GM21576 (cell line): ENCODE measurements at regions not wholly inside any gene's neighbourhood (a gene's known extent, or its start where the extent isn't known, plus 50 kb on each side); places are given as distances from the start of the nearest gene placed in this dataset.
A peak's percentile ranks its signal among the peaks of the same experiment; 100 is the strongest.
"Not testable (repeated sequence)": the region's sequence is repeated elsewhere in the genome, so short reads cannot be mapped to it uniquely, and the experiment has no call there.

ENCODE experiments used
- ATAC-seq: cut with Tn5 transposase; IDR thresholded peaks from one replicate; pipeline ENCODE4 v1.9.1; 2021; ENCODE audit warnings: mild to moderate bottlenecking, moderate library complexity; ENCODE audit not compliant: unreplicated experiment

DNA sequence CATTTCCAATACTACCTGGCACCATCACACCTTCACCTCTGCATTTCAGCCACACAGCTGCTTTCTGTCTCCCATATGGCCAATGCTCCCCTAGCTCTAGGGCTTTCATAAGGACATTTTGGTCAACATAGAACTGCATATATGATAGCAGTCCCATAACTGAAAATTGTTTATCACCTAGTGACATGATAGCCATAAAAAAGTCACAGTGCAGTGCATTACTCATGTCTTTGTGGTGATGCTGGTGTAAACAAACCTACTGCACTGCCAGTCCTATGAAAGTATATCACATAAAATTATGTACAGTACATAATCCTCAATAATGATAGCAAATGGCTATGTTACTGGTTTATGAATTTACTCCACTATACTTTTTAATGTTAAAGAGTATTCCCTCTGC is 221.0 kb downstream of the NAF1 start:
- no peak for ATAC-seq

DNA sequence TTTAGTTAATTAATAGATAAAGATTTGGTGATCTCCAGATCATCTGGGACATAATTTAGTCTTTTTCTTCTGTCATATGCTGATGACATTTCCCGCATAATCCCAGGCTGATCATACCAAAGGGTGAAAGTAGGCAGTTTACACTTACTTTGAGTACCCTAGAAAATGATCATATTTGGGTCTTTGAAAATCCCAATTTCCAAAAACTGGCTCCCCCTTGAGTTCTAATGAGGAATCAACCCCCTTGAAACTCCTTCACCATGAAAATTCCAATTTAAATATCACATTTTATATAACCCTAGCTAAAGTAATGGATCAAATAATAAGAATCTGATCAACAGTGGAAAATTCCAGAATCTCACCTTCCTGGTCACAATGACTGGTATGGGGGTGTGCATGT is 223.4 kb downstream of the NAF1 start:
- no peak for ATAC-seq

DNA sequence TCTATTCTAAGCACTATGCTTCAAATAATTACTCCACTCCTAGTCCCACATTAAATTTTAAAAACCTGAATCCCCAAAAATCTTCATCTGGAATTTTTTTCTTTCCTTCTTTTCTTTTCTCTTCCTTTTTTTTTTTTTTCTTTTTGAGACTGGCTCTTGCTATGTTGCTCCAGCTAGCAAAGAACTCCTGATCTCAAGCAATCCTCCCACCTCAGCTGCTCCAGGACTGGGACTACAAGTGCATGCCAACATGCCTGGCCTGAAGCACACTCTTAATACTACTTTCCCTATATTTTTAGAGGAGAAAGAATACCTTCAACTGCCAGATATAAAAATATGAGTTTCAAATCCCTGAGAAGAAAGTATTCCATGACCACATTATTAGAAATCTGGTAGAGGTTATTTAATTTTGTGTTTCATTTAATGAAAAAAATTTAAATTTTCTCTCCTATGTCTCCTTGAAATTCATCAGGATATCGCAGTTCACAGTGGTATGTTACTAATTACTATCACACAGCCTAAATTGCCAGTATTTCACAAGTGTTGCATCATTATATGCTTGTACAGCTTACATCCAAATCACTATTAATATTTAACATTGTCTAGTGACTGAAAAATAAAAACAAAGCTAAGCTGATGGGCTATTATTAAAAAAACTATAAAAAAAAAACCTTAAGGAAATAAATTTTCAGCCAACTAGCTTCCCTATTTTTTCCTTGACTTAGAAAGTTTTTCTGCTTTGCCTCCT is 227.8 kb downstream of the NAF1 start:
- ATAC-seq = no peak

DNA sequence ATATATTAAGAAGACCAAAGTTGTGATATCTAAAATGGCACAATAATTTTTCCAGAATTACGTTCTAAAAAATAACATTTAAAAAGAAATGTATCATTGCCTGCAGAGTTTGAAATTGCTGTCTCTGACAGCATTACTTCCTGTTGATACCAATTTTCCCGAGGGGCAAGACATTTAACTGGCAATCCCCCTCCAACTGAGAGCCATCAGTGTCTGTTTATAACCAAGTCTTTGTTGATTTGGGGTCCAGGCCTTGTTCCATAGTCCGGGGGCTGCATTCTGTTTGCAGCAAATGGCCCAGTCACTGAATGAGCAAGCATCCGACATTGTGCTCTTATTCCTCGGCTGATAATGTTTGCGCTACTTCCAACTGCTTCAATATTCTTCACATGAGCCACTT is 231.5 kb downstream of the NAF1 start:
- ATAC-seq = no peak

DNA sequence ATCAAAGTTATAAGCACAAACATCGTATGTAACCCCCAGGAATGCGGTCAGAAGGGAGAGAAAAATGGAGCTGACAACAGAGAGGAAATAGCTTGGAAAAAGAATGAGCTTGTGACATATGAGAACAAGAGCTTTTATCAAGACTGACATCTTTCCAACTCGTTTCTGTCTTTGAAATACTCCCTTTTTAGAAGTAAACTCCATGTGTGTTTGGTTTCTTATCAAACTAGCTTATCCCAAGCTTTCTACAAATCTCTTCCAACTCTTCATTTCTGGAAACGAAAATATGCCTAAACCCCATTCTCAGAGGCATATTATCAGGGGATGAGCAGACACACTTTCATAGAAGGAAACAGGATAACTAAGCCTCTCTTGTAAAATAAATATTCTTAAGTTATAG is 235.4 kb downstream of the NAF1 start:
- no peak for ATAC-seq

DNA sequence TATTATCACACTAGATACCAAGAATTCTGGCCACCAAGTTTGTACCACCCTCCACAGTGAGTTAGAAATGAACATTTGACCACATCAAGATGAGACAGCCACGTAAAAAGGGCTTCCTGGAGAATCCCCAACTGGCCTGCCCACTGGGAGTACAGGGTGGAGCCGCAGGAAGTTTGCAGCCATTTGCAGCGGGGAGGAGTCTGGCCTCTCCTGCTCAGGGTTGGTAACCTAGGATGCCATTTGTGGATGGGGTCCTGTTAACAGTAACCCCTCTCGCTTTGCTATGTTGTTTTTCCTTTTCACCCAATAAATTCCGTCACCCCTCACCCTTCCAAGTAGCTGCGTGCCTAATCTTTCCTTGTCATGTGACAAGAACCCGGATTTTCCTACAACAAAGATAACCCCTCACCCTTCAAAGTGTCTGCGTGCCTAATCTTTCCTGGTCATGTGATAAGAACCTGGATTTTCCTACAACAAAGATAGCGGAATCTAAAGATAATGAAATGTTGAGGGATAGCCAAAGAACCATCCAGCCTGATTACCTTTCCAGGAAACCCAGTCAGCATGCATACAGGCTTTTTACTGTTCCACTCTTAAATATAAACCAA is 245.4 kb downstream of the NAF1 start:
- ATAC-seq = no peak

DNA sequence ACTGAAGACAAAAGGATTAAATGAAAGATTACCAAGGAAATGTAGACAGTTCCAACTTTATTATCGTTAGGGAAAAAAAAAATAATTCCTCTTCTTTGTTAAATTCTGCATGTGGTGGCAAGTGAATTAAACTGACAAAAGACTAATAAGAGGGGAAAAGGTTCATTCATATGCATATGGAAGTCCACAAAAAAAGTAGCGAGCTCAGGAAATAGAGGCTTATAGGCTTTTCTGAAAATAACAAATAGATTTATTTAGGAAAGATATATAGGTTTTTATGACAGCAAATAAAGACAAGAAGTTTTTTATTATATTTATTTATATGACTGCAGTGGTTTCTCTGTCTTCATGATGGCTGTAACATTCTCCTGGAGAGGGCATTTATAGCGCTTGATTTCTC is 246.0 kb downstream of the NAF1 start:
- ATAC-seq = no peak

DNA sequence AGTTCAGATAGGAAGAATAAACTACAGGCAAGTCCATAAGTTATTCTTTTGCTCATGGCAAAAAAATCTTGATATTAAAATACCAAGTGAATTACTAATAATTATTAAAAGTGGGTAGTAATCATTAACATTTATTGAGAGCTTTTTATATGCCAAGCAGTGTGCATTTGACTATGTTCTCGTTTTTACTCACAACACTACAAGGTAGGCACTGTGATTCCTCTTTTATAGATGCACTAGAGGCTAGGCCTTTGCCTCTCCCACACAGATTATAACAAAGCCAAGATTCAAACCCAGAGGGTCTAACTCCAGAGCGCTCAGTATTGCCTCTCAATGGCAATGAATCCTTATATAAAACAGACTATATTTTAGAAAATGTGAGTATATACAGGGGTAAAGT is 254.2 kb downstream of the NAF1 start:
- no peak for ATAC-seq

DNA sequence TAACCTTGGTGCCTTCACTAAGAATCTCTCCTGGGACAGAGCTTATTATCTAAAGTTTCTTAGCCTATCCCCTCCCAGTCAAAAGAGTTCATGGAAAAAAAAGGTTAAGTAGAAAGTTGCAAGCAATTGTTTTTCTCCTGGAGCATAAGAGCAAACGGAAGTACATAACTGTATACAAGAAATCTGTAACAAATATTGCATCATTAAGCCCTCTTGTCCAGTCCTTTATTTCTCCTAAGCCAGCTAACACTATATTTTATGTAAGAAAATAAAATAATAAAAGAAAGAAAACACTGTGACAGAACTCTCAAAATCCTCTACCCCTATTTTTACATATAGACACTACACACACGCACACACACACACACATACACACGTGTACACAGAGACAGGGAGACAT is 255.3 kb downstream of the NAF1 start:
- no peak for ATAC-seq

DNA sequence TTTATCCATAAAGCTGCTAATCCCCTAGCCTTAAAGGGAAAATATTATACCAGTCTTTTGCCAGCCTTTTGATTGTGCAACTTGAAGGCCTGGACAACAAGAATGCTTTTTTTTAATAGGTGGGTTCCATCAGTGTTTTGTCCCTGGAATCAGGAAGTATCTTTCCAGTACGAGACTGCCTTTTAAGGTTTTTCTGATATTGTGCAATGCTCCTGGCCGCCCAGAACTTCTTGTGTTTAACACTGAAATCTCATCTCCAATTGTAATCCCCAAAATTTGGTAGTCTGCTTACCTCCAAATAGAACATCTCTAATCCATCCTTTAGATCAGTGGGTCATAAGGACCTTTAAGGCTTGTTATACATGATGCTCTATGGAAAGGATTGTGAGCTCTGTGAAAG is 256.7 kb downstream of the NAF1 start:
- no peak for ATAC-seq

DNA sequence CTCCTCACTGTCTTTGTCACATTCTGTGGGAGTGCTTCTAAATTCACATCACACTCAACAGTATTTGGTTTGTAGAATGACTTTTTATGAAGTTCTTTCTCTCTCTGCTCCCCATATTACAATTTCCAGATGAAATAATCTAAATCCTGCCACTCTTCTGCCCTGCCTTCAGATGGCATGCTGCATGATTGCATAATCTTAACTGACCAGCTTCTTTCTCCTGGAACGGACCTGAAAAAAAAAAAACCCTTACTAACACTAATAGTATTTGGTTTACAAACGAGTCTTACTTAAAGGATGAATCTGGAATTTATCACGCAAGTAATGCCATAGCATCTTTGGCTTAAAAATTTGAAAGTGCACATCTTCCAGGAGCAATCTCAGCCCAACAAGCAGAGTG is 272.3 kb downstream of the NAF1 start:
- no peak for ATAC-seq

DNA sequence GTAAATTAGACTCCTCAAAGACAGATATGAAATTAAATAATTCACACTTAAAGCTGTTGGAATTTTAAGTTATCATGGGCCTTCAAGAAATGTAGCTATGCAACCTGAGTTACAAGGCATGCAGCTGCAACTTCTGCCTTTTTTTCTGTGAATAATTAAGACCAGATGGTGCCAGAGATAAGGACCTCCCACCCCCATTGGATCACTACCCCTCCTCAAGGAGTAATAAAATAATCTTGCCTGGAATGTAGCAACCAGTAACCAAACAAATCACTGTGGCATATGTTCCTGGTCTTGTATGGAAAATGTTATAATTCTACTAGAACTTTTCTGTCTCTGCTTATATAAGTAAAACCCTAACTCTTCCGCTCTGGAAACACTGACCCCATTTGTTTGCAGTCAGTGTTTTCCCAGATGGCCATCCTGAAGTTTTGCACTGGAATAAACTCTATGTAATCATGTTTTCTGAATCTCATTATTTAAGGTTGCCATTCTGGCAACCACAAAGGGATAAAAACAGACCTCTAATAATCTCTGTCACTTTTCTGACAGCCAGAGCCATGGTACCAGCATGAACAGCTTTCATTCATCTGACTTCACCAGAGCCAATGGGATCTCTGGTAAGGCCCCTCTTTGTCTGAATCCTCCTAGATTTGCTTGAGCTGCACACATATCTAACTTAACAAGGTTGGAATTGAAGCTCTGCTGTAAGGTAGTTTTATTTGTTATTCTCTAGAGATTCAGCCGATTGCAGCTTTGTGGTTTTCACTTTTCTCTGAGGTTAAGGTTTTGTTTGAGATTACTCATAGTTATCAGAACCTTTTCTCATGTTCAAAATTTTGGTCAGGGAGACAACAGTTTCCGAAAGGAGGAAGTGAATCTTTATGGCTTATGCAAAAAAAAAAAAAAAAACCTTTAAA is 274.6 kb downstream of the NAF1 start:
- peak; percentile 100 for ATAC-seq

DNA sequence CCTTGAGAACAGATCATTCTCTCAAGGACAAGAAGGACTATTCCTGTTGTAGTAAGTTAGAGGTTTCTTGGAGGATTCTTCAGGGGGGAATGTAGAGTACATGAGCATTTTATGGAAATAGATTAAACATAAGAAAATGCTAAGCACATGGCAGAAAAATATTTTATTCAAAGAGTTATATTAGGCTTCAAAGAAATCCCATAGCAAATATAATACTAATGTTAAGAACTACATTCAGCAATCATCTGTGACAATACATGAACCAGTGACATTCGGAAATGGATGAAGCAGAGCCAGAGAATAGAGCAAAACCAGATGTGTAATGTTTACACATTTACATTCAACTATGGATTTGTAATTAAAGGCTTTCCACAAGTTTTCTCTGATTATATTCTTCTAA is 288.6 kb downstream of the NAF1 start:
- no peak for ATAC-seq

DNA sequence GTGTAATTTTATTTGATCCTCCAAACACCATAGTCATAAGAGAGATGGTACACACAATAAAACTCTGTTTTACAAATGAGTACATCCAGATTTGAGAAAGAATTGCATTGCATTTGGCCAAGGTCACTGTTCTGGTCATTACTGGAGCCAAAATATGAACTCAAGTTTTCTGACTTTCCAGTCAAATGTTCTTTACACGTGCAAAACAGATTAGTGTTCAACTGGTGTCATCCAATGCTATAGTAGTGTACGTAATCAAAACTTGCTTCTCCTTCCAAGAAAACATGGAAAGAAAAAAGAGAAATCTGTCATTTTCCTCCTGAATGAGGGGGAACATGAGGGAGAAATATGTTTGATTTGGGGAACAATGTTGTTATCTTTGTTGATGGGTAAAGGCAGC is 291.9 kb downstream of the NAF1 start:
- ATAC-seq = no peak

DNA sequence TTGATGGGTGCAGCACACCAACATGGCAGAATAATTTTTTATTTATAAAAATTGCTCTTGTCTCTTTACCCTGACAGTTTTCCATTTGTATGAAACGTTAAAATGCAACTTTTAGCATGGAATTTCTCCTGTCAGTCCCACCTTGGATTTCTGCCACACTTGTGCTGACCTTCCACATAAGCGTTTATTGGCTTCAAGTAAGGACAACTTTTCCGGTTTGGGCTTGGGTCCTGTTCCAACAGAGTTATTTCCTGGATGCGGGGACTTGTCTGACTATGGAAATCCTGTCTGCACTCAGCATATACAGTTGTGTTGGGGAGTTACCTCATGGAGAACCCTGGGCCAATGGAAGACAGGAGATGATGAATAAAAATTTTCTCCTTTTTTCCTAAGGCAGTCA is 294.7 kb downstream of the NAF1 start:
- no peak for ATAC-seq

DNA sequence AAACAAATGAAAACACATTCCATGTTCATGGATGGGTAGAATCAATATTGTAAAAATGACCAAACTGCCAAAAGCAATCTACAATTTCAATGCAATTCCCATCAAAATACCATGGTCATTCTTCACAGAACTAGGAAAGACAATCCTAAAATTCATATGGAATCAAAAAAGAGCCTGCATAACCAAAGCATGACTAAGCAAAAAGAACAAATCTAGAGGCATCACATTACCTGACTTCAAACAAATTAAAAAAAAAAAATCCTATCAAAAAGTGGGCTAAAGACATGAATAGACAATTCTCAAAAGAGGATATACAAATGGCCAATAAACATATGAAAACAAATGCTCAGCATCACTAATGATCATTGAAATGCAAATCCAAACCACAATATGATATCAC is 297.5 kb downstream of the NAF1 start:
- no peak for ATAC-seq

DNA sequence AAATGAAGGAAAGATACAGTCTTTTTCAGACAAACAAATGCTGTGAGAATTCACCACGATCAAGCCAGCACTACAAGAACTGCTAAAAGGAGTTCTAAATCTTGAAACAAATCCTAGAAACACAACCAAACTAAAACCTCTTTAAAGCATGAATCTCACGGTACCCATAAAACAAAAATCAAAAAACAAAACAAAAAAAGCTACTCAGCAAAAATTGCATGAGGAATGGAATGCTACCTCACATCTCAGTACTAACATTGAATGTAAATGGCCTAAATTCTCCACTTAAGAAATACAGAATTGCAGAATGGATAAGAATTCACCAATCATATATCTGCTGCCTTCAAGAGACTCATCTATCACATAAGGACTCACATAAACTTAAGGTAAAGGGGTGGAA is 300.1 kb downstream of the NAF1 start:
- no peak for ATAC-seq

DNA sequence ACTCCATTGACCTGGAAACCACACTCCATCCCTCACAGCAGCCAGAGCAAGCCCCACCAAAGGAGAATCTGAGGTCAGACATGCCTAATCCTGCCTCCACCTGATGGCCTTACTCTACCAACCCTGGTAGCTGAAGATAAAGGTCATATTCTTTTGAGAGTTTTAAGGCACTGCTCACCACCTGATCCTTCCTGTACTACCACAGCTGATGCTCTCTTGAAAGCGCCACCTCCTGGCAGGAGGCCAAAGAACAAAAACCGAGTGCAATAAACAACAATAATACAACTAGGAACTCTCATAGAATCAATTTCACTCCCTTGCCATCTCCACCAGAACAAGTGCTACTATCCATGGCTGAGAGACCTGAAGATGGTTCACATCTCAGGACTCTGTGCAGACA is 301.6 kb downstream of the NAF1 start:
- ATAC-seq = no peak

DNA sequence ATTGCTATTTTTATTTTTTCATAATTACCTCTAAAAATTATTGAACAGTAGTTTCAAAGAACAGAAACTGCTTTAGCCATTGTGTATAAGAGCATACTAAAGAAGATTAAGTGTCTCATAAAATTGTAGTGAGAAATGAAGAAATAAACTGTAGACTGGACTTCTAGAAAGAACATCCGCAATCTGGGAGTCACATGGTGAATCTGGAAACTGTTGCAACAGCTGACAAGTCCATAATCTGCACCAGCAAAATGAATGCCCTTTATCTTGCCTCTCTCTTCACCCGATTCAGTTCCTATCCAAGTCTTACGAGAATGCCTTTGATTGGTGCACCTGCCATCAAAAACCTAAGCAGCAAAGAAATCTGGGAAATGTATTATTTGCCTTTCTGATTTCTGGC is 312.9 kb downstream of the NAF1 start:
- ATAC-seq = no peak

DNA sequence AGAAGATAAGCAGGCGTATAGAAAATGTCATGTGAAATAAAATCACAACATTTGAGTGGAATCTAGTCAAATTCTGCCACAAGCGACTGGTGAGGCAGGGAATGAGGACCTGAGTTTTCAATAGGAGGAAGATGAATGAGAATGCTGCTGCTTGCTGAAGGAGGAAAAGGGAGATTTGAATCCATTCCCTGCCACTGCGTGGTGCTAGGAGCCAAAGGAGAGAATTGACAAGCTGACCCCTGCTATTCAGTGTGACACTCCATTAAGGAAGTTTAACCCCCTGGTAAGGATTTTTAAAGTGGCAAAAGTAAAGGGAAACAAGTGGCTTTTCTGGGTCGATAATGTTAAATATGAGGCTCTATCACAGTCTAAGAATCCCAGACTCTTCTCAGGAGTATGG is 314.0 kb downstream of the NAF1 start:
- ATAC-seq = no peak

DNA sequence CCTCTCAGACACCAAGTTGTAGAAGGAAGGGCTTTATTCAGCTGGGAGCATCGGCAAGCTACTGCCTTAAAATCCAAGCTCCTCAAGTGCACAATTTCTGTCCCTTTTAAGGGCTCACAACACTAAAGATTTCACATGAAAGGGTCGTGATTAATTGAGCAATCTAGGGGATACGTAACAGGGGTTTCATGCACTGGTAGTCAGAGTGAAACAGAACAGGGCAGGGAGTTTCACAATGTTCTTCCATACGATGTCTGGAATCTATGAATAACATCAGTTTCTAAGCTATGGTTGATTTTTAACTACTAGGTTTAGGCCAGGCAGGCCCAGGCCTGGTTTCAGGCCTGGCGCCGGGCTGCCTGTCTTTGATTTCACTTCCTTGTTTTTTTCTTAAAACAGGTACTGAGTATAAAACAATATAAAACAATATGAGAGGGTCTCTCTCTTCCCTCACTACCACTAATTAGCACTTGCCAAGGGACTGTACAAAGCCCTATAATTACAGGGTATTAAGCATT is 315.4 kb downstream of the NAF1 start:
- ATAC-seq = not testable (repeated sequence)

DNA sequence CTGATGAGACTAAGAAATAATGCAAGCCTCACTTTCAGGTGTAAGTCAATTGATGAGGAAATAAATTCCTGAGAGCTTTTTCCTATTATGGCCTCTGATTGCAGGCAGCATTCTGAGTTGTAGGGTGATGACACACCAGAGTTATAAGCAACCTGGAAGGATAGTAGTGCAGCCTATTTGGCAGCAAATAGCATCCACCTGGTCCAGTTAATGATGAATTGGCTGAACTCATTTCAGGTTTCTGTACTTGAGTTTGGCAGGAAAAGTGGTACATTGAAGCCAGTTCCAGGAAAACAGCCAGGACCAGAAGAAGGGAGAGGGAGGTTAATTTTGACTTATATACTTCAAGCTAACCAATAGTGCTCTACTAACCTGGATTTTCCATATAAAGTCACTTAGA is 316.8 kb downstream of the NAF1 start:
- no peak for ATAC-seq
